SH-SY5Y (cell line): ENCODE measurements at regions not wholly inside any gene's neighbourhood (a gene's known extent, or its start where the extent isn't known, plus 50 kb on each side); places are given as distances from the start of the nearest gene placed in this dataset.

Experiments used
- GATA2 ChIP-seq: IDR thresholded peaks from 2 replicates; pipeline ENCODE4 v1.6.1; 2011; ENCODE audit warnings: mild to moderate bottlenecking, low read depth, low read length
- GATA3 ChIP-seq: IDR thresholded peaks from 2 replicates; pipeline ENCODE4 v1.6.1; 2011; ENCODE audit warnings: low read depth, mild to moderate bottlenecking, low read length, moderate library complexity

DNA sequence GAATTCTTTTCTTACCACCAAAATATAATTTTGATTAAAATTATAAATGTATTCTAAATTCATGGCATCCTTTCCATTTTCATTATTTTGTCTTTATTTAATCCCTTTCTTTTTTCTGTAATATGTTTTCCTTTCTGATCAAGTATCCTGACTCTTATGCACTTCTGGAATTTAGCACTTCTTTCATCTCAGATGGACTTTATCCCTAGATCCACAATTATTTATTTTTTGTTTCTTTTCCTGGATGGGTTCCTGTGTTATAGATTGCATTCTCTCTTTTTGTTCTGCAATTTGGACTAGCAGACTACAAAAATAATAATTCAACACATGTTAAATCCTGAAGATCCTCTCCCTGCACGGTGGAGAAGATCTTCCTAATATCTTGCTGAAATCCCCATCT lies 76.9 kb upstream of the CDIN1 start:
- TF ChIP-seq GATA2, result no peak
- TF ChIP-seq GATA3, result no peak
